PC-9 (cell line): ENCODE measurements at regions not wholly inside any gene's neighbourhood (a gene's known extent, or its start where the extent isn't known, plus 50 kb on each side); places are given as distances from the start of the nearest gene placed in this dataset.

Experiments used
- CTCF ChIP-seq: fragments of 200-600 bp; sonication (generic); conservative IDR thresholded peaks from 2 replicates; pipeline ENCODE4 v1.6.1; 2017; ENCODE audit warnings: mixed run types, antibody characterized with exemption, mild to moderate bottlenecking, moderate library complexity
- EZH2 ChIP-seq: fragments of 200-600 bp; sonication (generic); IDR thresholded peaks from 2 replicates; pipeline ENCODE4 v1.8.0; 2017; ENCODE audit warnings: antibody characterized with exemption, low read depth

GRCh38 chr1:50343323-50343722 lies 79.9 kb downstream of the DMRTA2 start:
- TF ChIP-seq CTCF (no peak), EZH2 (no peak)
